Ascending aorta (tissue), 2 donors: ENCODE measurements at regions not wholly inside any gene's neighbourhood (a gene's known extent, or its start where the extent isn't known, plus 50 kb on each side); places are given as distances from the start of the nearest gene placed in this dataset.

ENCODE experiments used
- DNase-seq, 2 donors: peaks; one replicate each; pipeline ENCODE4 v3.0.0-alpha.2; 2019; ENCODE audit warnings: low spot score in 2 of 2
- H3K27ac ChIP-seq, 2 donors: fragments of 200-600 bp; sonication (generic); one replicate each; pipeline ENCODE4 v1.5.1; 2016 to 2017; ENCODE audit warnings: mild to moderate bottlenecking in 1 of 2
- H3K27me3 ChIP-seq: fragments of 200-600 bp; sonication (generic); one replicate; pipeline ENCODE4 v1.5.1; 2017
- H3K36me3 ChIP-seq, 2 donors: fragments of 200-600 bp; sonication (generic); one replicate each; pipeline ENCODE4 v1.5.1; 2016
- H3K4me1 ChIP-seq, 2 donors: fragments of 200-600 bp; sonication (generic); one replicate each; pipeline ENCODE4 v1.5.1; 2016 to 2017; ENCODE audit warnings: mild to moderate bottlenecking in 1 of 2
- H3K4me3 ChIP-seq, 2 donors: fragments of 200-600 bp; sonication (generic); one replicate each; pipeline ENCODE4 v1.5.1; 2016 to 2017; ENCODE audit warnings: mild to moderate bottlenecking in 1 of 2
- H3K9me3 ChIP-seq, 2 donors: fragments of 200-600 bp; sonication (generic); one replicate each; pipeline ENCODE4 v1.5.1; 2016
- CTCF ChIP-seq, 3 experiments: fragments of 200-600 bp in 2 of 3; fragments of 450-650 bp in 1 of 3; sonication (generic) in 2 of 3; IDR thresholded peaks; one replicate each; pipeline ENCODE4 v1.5.1; 2016 to 2019; ENCODE audit warnings: antibody characterized with exemption in 3 of 3, mild to moderate bottlenecking in 1 of 3, moderate library complexity in 1 of 3
- intact Hi-C: fragments of 100-400 bp; cut with DNase I; formaldehyde crosslinking; loops from one replicate; pipeline ENCODE4 v1.15.1; 2023

GRCh38 chr18:49648811-49649210, 87.0 kb downstream of the LIPG start:
- H3K36me3 ChIP-seq, result no peaks in the 10 kb centered on the region
- no peak overlapping the region for H3K27ac ChIP-seq
- no peaks in the 10 kb centered on the region for H3K9me3 ChIP-seq
- intact Hi-C loops, result no loop called here
- no peaks in the 10 kb centered on the region for H3K27me3 ChIP-seq
- peak in 1 of 2 donors; percentile 2 for DNase-seq
- H3K4me3 ChIP-seq, result no peak overlapping the region
- no peaks in the 10 kb centered on the region for H3K4me1 ChIP-seq
- TF ChIP-seq CTCF (IDR thresholded peaks at IDR 0.05), result no peak
